CD4-positive, alpha-beta T cell treated with Interleukin-4 for 4 hours (primary cell): ENCODE measurements at regions not wholly inside any gene's neighbourhood (a gene's known extent, or its start where the extent isn't known, plus 50 kb on each side); places are given as distances from the start of the nearest gene placed in this dataset.
"Not testable (repeated sequence)": the region's sequence is repeated elsewhere in the genome, so short reads cannot be mapped to it uniquely, and the experiment has no call there.

ENCODE experiments used
- DNase-seq: peaks from one replicate; pipeline ENCODE4 v3.0.0-alpha.2; 2020

GRCh38 chr2:189312643-189313042 lies 128.6 kb upstream of the WDR75 start:
- DNase-seq, result no peak

- DNase-seq, result no peak
Measured at GRCh38 chr2:189318761-189319160, 122.5 kb upstream of the WDR75 start.

GRCh38 chr2:189319424-189319823 lies 121.8 kb upstream of the WDR75 start:
- DNase-seq, result not testable (repeated sequence)

- no peak for DNase-seq
Measured at GRCh38 chr2:189327879-189328847, 113.1 kb upstream of the WDR75 start.

- no peak for DNase-seq
Measured at GRCh38 chr2:189328848-189329245, 112.4 kb upstream of the WDR75 start.

GRCh38 chr2:189336276-189336975 lies 104.8 kb upstream of the WDR75 start:
- DNase-seq, result no peak

GRCh38 chr2:189337656-189338055 lies 103.6 kb upstream of the WDR75 start:
- DNase-seq, result no peak

- DNase-seq, result no peak
Measured at GRCh38 chr2:189338115-189338514, 103.2 kb upstream of the WDR75 start.

- DNase-seq, result no peak
Measured at GRCh38 chr2:189341077-189341476, 100.2 kb upstream of the WDR75 start.

GRCh38 chr2:189344043-189344442 lies 97.2 kb upstream of the WDR75 start:
- DNase-seq, result no peak

- DNase-seq, result peak; percentile 59
Measured at GRCh38 chr2:189347540-189347939, 93.7 kb upstream of the WDR75 start.

- no peak for DNase-seq
Measured at GRCh38 chr2:189348369-189348768, 92.9 kb upstream of the WDR75 start.

GRCh38 chr2:189350540-189351209 lies 90.6 kb upstream of the WDR75 start:
- no peak for DNase-seq

GRCh38 chr2:189351933-189352332 lies 89.3 kb upstream of the WDR75 start:
- not testable (repeated sequence) for DNase-seq

- not testable (repeated sequence) for DNase-seq
Measured at GRCh38 chr2:189357375-189357774, 83.9 kb upstream of the WDR75 start.

- DNase-seq, result no peak
Measured at GRCh38 chr2:189360861-189361260, 80.4 kb upstream of the WDR75 start.

GRCh38 chr2:189362283-189362682 lies 79.0 kb upstream of the WDR75 start:
- no peak for DNase-seq

GRCh38 chr2:189363559-189363958 lies 77.7 kb upstream of the WDR75 start:
- DNase-seq, result no peak

GRCh38 chr2:189364607-189365006 lies 76.7 kb upstream of the WDR75 start:
- DNase-seq, result no peak

GRCh38 chr2:189366349-189366748 lies 74.9 kb upstream of the WDR75 start:
- DNase-seq, result no peak

GRCh38 chr2:189367343-189367742 lies 73.9 kb upstream of the WDR75 start:
- DNase-seq, result no peak

GRCh38 chr2:189369566-189369965 lies 71.7 kb upstream of the WDR75 start:
- DNase-seq, result no peak

- no peak for DNase-seq
Measured at GRCh38 chr2:189370719-189371118, 70.6 kb upstream of the WDR75 start.
